B cell (primary cell): ENCODE measurements at regions not wholly inside any gene's neighbourhood (a gene's known extent, or its start where the extent isn't known, plus 50 kb on each side); places are given as distances from the start of the nearest gene placed in this dataset.

ENCODE experiments used
- ATAC-seq: fragments of 200-7000 bp; cut with Tn5 transposase; one replicate; pipeline ENCODE4 v1.10.0; 2021; ENCODE audit warnings: low read depth, mild to moderate bottlenecking, moderate number of reproducible peaks, moderate library complexity
- CTCF ChIA-PET: fragments of 350-600 bp; sonication (Branson Sonifier 250); formaldehyde crosslinking; loops from one replicate; lab custom pipeline; 2021; ENCODE audit warnings: antibody characterized with exemption, inconsistent platforms; lab: Charles Lee
- POLR2A ChIA-PET: fragments of 350-600 bp; sonication (Branson Sonifier 250); formaldehyde crosslinking; loops from one replicate; lab custom pipeline; 2021; ENCODE audit warnings: antibody characterized with exemption; lab: Charles Lee
- DNase-seq: peaks from one replicate; pipeline ENCODE4 v3.0.0; 2013
- H2AFZ ChIP-seq: 2 replicates; pipeline ENCODE4 v1.6.1; 2012; ENCODE audit warnings: mild to moderate bottlenecking, low read depth, low read length; ENCODE audit not compliant: insufficient read depth, poor library complexity, severe bottlenecking
- H3K27ac ChIP-seq, 2 donors: 1 replicate in 1 of 2; 2 replicates in 1 of 2; pipeline ENCODE4 v1.5.1; 2012 to 2013; ENCODE audit warnings: low read length in 2 of 2, mild to moderate bottlenecking in 2 of 2, moderate library complexity in 1 of 2
- H3K27me3 ChIP-seq, 4 experiments: fragments of 200-600 bp in 1 of 4; sonication (generic) in 1 of 4; replicated peaks in 1 of 4; 1 replicate in 2 of 4; 2 replicates in 2 of 4; pipeline versions ENCODE4 v1.6.1 to v1.7.0; 2013 to 2016; ENCODE audit warnings: low read length in 3 of 4, mild to moderate bottlenecking in 2 of 4, mixed read lengths in 1 of 4, moderate library complexity in 1 of 4; ENCODE audit not compliant: insufficient read depth in 4 of 4, control insufficient read depth in 3 of 4; ENCODE audit errors: control extremely low read depth in 1 of 4
- H3K36me3 ChIP-seq, 2 experiments: replicated peaks in 1 of 2; 1 replicate in 1 of 2; 2 replicates in 1 of 2; pipeline versions ENCODE4 v1.6.1 to v1.7.1; 2013; ENCODE audit warnings: low read length in 1 of 2; ENCODE audit not compliant: insufficient read depth in 2 of 2, control insufficient read depth in 1 of 2; ENCODE audit errors: control extremely low read depth in 1 of 2, extremely low read depth in 1 of 2
- H3K4me1 ChIP-seq, 2 donors: fragments of 200-600 bp in 1 of 2; sonication (generic) in 1 of 2; 1 replicate in 1 of 2; 2 replicates in 1 of 2; pipeline versions ENCODE4 v1.5.1 to v1.6.1; 2013 to 2017; ENCODE audit warnings: low read length in 2 of 2; ENCODE audit not compliant: control insufficient read depth in 2 of 2, insufficient read depth in 2 of 2
- H3K4me2 ChIP-seq: replicated peaks from 2 replicates; pipeline ENCODE3; 2012; ENCODE audit warnings: mild to moderate bottlenecking, low read depth, low read length; ENCODE audit not compliant: poor library complexity, severe bottlenecking
- H3K4me3 ChIP-seq, 5 experiments: fragments of 200-600 bp in 1 of 5; sonication (generic) in 1 of 5; 1 replicate in 3 of 5; 2 replicates in 2 of 5; pipeline versions ENCODE4 v1.5.1 to v1.7.0; 2011 to 2016; ENCODE audit warnings: low read length in 4 of 5, mild to moderate bottlenecking in 4 of 5, low read depth in 2 of 5, control low read depth in 1 of 5, moderate library complexity in 1 of 5; ENCODE audit not compliant: insufficient read depth in 1 of 5; ENCODE audit errors: control extremely low read depth in 1 of 5, extremely low read depth in 1 of 5
- H3K79me2 ChIP-seq: fragments of 200-600 bp; sonication (generic); one replicate; pipeline ENCODE4 v1.6.0; 2016; ENCODE audit warnings: low read length; ENCODE audit not compliant: control insufficient read depth, insufficient read depth
- H3K9ac ChIP-seq: fragments of 200-600 bp; sonication (generic); 2 replicates; pipeline ENCODE4 v1.6.1; 2017; ENCODE audit warnings: mild to moderate bottlenecking, low read length, moderate library complexity
- H3K9me3 ChIP-seq, 3 donors: one replicate each; pipeline versions ENCODE4 v1.6.1 to v1.7.1; 2013; ENCODE audit warnings: low read length in 2 of 3; ENCODE audit not compliant: control insufficient read depth in 2 of 3, insufficient read depth in 1 of 3; ENCODE audit errors: control extremely low read depth in 1 of 3
- H4K20me1 ChIP-seq: 2 replicates; pipeline ENCODE4 v1.6.0; 2012; ENCODE audit warnings: mild to moderate bottlenecking, low read length; ENCODE audit not compliant: insufficient read depth, control insufficient read depth, poor library complexity, severe bottlenecking
- H3K27ac Mint-ChIP-seq: one replicate; pipeline ENCODE4 v1.8.0; 2021; ENCODE audit warnings: mixed read lengths
- H3K27me3 Mint-ChIP-seq: one replicate; pipeline ENCODE4 v1.8.0; 2021; ENCODE audit warnings: mixed read lengths
- H3K4me1 Mint-ChIP-seq: one replicate; pipeline ENCODE4 v1.8.0; 2021; ENCODE audit warnings: mixed read lengths
- H3K4me3 Mint-ChIP-seq: one replicate; pipeline ENCODE4 v1.8.0; 2021; ENCODE audit warnings: mixed read lengths
- H3K9me3 Mint-ChIP-seq: one replicate; pipeline ENCODE4 v1.8.0; 2022; ENCODE audit warnings: mixed read lengths; ENCODE audit not compliant: insufficient read depth
- EZH2 ChIP-seq: IDR thresholded peaks from 2 replicates; pipeline ENCODE4 v1.6.1; 2012; ENCODE audit warnings: borderline replicate concordance, low read depth, mild to moderate bottlenecking, moderate library complexity, low read length; ENCODE audit not compliant: insufficient read depth, poor library complexity, severe bottlenecking
- WGBS: methylation state at CpG from one replicate; pipeline ENCODE4 v1.1.5; 2013; ENCODE audit warnings: missing lambda C conversion rate; ENCODE audit not compliant: insufficient coverage; 5-methylcytosine and 5-hydroxymethylcytosine counted together
- intact Hi-C: fragments of 100-400 bp; cut with micrococcal nuclease; formaldehyde crosslinking; loops from one replicate; pipeline ENCODE4 v1.10.0; 2022
- TF ChIP-seq, protein P1 (sequence below): fragments of 200-600 bp; IDR thresholded peaks from one replicate; pipeline ENCODE4 v1.8.0; 2022; ENCODE audit warnings: antibody characterized with exemption, mild to moderate bottlenecking

DNA sequence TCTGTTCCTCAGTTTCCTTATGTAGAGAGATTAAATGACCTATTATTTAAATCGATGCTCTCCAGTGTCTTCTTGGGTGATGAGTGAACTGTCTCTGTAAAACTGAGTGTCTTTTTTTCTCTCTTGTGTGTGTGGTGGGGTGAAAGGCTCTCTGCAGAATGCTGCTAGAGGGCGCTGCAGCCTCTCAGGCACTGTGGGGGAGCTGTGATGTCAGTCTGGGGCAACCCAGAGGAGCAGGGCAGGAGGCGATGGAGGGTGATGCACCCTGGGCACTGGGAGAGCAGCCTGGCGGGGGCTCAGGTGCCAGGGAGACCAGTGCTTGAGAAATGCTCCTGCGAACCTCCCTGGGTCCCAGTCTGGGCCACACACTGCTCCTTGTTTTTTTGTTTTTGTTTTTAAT lies 110.1 kb upstream of the POM121L12 start:
- Mint-ChIP-seq H3K4me3 (no peak overlapping the region), H3K9me3 (peaks cover 4% of the 10 kb centered on the region), H3K4me1 (no peaks in the 10 kb centered on the region), H3K27me3 (no peaks in the 10 kb centered on the region), H3K27ac (no peak overlapping the region)
- ChIA-PET POLR2A (no interaction called here), CTCF (no interaction called here)
- Histone ChIP-seq H3K27me3 (no peaks in the 10 kb centered on the region), H3K4me2 (no peak overlapping the region), H3K36me3 (no peaks in the 10 kb centered on the region), H4K20me1 (no peaks in the 10 kb centered on the region), H3K4me3 (no peak overlapping the region), H3K4me1 (no peaks in the 10 kb centered on the region), H3K9me3 (peaks cover 0 to 4% (median 0%) of the 10 kb centered on the region in 3 donors), H3K79me2 (no peaks in the 10 kb centered on the region), H2AFZ (no peak overlapping the region), H3K9ac (no peak overlapping the region), H3K27ac (no peak overlapping the region)
- 88% methylated on average over 4 of the region's 5 CpGs for WGBS
- TF ChIP-seq EZH2 = no peak
- TF ChIP-seq, protein P1, sequence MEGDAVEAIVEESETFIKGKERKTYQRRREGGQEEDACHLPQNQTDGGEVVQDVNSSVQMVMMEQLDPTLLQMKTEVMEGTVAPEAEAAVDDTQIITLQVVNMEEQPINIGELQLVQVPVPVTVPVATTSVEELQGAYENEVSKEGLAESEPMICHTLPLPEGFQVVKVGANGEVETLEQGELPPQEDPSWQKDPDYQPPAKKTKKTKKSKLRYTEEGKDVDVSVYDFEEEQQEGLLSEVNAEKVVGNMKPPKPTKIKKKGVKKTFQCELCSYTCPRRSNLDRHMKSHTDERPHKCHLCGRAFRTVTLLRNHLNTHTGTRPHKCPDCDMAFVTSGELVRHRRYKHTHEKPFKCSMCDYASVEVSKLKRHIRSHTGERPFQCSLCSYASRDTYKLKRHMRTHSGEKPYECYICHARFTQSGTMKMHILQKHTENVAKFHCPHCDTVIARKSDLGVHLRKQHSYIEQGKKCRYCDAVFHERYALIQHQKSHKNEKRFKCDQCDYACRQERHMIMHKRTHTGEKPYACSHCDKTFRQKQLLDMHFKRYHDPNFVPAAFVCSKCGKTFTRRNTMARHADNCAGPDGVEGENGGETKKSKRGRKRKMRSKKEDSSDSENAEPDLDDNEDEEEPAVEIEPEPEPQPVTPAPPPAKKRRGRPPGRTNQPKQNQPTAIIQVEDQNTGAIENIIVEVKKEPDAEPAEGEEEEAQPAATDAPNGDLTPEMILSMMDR = no peak
- ATAC-seq (no peak), DNase-seq (no peak)
- intact Hi-C loops = no loop called here

DNA sequence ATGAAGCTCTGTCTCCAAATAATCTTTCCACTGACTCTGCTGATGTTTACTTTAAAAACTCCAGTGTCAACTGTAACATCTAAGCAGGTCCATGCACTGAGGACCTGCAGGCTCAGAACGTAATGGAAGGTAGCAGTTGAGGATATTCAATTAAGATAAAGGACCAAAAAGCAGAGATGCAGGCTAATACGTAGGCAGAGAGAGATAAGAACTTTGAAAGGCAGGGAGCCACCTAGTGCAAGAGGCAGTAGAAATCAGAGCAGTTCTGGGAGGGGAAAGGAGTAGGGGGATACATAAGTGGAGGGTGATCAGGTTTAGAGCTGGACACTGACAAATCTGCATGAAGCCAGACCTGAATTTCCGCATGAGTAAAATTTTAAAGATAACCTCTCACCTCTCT lies 114.5 kb upstream of the POM121L12 start:
- Histone ChIP-seq H3K4me2 (no peak overlapping the region), H3K4me3 (no peak overlapping the region), H3K27me3 (no peaks in the 10 kb centered on the region), H4K20me1 (no peaks in the 10 kb centered on the region), H2AFZ (no peak overlapping the region), H3K4me1 (no peaks in the 10 kb centered on the region), H3K9ac (no peak overlapping the region), H3K79me2 (no peaks in the 10 kb centered on the region), H3K36me3 (no peaks in the 10 kb centered on the region), H3K27ac (no peak overlapping the region), H3K9me3 (no peaks in the 10 kb centered on the region)
- no peak for TF ChIP-seq EZH2
- TF ChIP-seq, protein P1 = no peak
- CTCF ChIA-PET = no interaction called here
- DNase-seq = no peak
- POLR2A ChIA-PET = no interaction called here
- Mint-ChIP-seq H3K27ac (no peak overlapping the region), H3K9me3 (peaks cover 4% of the 10 kb centered on the region), H3K27me3 (no peaks in the 10 kb centered on the region), H3K4me1 (no peaks in the 10 kb centered on the region), H3K4me3 (no peak overlapping the region)
- WGBS = 54% methylated on average over 2 of the region's 3 CpGs
- intact Hi-C loops = no loop called here
- ATAC-seq = no peak
